OCI-LY7 (cell line): ENCODE measurements at regions not wholly inside any gene's neighbourhood (a gene's known extent, or its start where the extent isn't known, plus 50 kb on each side); places are given as distances from the start of the nearest gene placed in this dataset.

ENCODE experiments used
- CTCF ChIP-seq: fragments of 200-600 bp; sonication (generic); conservative IDR thresholded peaks from 2 replicates; pipeline ENCODE4 v1.5.1; 2014; ENCODE audit warnings: mild to moderate bottlenecking, antibody characterized with exemption, low read length, moderate library complexity, mixed read lengths
- EZH2phosphoT487 ChIP-seq: fragments of 200-600 bp; sonication (generic); IDR thresholded peaks from 2 replicates; pipeline ENCODE4 v1.6.1; 2018; ENCODE audit warnings: low read depth, borderline replicate concordance, mild to moderate bottlenecking, mixed run types, antibody characterized with exemption, low read length, moderate library complexity, mixed read lengths

DNA sequence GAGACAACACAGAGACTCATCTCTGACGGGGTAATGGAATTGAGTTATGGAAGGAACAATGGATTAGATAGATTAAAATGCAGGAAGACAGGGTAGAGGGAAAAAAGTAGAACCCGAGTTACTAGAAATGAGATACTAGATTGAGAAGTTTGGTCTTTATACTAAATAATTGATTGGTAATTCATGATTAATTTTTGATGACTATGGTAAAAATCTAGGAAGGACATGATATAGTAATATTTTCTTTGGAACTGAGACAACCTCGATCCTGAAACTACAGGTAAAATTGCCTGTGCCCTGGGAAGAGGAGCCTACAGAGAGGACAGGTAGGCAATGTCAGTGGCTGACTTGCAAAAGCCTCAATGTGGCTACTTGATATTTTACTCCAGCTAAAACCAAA is 188.4 kb upstream of the GPC6 start:
- TF ChIP-seq CTCF: no peak
- no peak for TF ChIP-seq EZH2phosphoT487
